ENCODE measurements at regions not wholly inside any gene's neighbourhood (a gene's known extent, or its start where the extent isn't known, plus 50 kb on each side); places are given as distances from the start of the nearest gene placed in this dataset.
A peak's percentile ranks its signal among the peaks of the same experiment; 100 is the strongest.

DNA sequence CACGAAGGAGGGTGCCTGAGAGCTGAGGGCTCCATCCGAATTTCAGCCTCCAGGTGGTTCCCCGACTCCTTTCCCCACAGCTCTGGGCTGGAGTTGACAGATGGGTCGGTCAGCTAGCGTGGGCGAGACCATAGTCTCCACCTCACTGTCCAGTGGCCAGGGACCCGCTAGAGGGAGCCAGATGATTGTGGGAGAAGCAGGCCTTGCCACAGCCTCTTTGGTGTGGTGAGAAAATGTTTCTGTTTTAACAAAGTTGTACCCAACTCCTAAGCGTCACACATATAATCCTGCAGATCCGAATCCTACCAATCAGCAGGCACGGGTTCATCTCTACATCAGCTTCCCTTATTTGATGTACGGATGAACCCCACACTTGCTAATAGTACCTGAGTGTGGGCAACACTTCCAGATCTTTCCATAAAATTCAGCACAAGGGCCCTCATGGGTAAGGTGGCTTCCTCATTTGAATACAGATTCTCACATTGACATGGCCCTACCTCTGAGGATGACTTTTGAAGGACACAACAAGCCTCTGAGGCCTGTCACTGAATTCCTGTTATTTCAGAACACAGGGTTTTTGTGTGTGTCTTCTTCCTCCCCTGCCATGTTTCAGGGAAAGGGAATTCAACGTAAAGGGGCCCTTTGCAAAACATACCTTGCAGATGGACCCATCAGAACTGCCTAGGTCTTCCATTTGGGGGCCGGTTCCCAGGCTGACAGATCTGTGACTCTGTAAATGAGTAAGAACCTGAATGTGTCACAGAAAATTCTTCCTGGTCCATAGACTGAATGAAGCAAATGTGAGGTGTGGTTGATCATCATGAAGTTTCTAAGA lies 103.2 kb upstream of the DUSP22 start (continued):
- TF ChIP-seq, protein P1, sequence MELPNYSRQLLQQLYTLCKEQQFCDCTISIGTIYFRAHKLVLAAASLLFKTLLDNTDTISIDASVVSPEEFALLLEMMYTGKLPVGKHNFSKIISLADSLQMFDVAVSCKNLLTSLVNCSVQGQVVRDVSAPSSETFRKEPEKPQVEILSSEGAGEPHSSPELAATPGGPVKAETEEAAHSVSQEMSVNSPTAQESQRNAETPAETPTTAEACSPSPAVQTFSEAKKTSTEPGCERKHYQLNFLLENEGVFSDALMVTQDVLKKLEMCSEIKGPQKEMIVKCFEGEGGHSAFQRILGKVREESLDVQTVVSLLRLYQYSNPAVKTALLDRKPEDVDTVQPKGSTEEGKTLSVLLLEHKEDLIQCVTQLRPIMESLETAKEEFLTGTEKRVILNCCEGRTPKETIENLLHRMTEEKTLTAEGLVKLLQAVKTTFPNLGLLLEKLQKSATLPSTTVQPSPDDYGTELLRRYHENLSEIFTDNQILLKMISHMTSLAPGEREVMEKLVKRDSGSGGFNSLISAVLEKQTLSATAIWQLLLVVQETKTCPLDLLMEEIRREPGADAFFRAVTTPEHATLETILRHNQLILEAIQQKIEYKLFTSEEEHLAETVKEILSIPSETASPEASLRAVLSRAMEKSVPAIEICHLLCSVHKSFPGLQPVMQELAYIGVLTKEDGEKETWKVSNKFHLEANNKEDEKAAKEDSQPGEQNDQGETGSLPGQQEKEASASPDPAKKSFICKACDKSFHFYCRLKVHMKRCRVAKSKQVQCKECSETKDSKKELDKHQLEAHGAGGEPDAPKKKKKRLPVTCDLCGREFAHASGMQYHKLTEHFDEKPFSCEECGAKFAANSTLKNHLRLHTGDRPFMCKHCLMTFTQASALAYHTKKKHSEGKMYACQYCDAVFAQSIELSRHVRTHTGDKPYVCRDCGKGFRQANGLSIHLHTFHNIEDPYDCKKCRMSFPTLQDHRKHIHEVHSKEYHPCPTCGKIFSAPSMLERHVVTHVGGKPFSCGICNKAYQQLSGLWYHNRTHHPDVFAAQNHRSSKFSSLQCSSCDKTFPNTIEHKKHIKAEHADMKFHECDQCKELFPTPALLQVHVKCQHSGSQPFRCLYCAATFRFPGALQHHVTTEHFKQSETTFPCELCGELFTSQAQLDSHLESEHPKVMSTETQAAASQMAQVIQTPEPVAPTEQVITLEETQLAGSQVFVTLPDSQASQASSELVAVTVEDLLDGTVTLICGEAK (IDR thresholded peaks at IDR 0.05; ENCODE audit: borderline replicate concordance), result peak; percentile 58; the same call in 1 of the 2 replicates
- peak; percentile 41; the same call in 1 of the 2 replicates for TF ChIP-seq ZNF384 (IDR thresholded peaks at IDR 0.05; ENCODE audit: borderline replicate concordance, low read depth, low read length)
- TF ChIP-seq POLR2A (IDR thresholded peaks at IDR 0.05; ENCODE audit: low read depth, low read length), result no peak
- no peak; the same call in 1 of the 2 replicates for TF ChIP-seq MXI1 (IDR thresholded peaks at IDR 0.05; ENCODE audit: low read depth, low read length)
- no peak for TF ChIP-seq YBX1 (IDR thresholded peaks at IDR 0.05)
- TF ChIP-seq, protein P2, sequence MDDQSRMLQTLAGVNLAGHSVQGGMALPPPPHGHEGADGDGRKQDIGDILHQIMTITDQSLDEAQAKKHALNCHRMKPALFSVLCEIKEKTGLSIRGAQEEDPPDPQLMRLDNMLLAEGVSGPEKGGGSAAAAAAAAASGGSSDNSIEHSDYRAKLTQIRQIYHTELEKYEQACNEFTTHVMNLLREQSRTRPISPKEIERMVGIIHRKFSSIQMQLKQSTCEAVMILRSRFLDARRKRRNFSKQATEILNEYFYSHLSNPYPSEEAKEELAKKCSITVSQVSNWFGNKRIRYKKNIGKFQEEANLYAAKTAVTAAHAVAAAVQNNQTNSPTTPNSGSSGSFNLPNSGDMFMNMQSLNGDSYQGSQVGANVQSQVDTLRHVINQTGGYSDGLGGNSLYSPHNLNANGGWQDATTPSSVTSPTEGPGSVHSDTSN (IDR thresholded peaks at IDR 0.05; ENCODE audit: insufficient replicate concordance, low read depth, low read length), result peak; percentile 67
- TF ChIP-seq TCF7 (IDR thresholded peaks at IDR 0.05; ENCODE audit: borderline replicate concordance), result peak; percentile 91
- TF ChIP-seq PAX5 (IDR thresholded peaks at IDR 0.05; ENCODE audit: borderline replicate concordance, low read depth, low read length), result peak; percentile 69; the same call in 1 of the 2 replicates
- no peak for TF ChIP-seq NFYA (IDR thresholded peaks at IDR 0.05; ENCODE audit: borderline replicate concordance, low read depth, low read length)
- TF ChIP-seq ASH2L (IDR thresholded peaks at IDR 0.05; ENCODE audit: borderline replicate concordance, low read depth), result no peak
- TF ChIP-seq, protein P3, sequence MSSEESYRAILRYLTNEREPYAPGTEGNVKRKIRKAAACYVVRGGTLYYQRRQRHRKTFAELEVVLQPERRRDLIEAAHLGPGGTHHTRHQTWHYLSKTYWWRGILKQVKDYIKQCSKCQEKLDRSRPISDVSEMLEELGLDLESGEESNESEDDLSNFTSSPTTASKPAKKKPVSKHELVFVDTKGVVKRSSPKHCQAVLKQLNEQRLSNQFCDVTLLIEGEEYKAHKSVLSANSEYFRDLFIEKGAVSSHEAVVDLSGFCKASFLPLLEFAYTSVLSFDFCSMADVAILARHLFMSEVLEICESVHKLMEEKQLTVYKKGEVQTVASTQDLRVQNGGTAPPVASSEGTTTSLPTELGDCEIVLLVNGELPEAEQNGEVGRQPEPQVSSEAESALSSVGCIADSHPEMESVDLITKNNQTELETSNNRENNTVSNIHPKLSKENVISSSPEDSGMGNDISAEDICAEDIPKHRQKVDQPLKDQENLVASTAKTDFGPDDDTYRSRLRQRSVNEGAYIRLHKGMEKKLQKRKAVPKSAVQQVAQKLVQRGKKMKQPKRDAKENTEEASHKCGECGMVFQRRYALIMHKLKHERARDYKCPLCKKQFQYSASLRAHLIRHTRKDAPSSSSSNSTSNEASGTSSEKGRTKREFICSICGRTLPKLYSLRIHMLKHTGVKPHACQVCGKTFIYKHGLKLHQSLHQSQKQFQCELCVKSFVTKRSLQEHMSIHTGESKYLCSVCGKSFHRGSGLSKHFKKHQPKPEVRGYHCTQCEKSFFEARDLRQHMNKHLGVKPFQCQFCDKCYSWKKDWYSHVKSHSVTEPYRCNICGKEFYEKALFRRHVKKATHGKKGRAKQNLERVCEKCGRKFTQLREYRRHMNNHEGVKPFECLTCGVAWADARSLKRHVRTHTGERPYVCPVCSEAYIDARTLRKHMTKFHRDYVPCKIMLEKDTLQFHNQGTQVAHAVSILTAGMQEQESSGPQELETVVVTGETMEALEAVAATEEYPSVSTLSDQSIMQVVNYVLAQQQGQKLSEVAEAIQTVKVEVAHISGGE (CRISPR knock-in tag; IDR thresholded peaks at IDR 0.05), result no peak
- TF ChIP-seq MYC (IDR thresholded peaks at IDR 0.05; ENCODE audit: insufficient read depth, insufficient read length, insufficient replicate concordance, low read length, severe bottlenecking), result no peak
- TF ChIP-seq, protein P4, sequence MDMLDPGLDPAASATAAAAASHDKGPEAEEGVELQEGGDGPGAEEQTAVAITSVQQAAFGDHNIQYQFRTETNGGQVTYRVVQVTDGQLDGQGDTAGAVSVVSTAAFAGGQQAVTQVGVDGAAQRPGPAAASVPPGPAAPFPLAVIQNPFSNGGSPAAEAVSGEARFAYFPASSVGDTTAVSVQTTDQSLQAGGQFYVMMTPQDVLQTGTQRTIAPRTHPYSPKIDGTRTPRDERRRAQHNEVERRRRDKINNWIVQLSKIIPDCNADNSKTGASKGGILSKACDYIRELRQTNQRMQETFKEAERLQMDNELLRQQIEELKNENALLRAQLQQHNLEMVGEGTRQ (IDR thresholded peaks at IDR 0.05; ENCODE audit: borderline replicate concordance, low read depth, low read length), result no peak
- peak; percentile 79 for TF ChIP-seq IKZF1 (conservative IDR thresholded peaks at IDR 0.05)
- TF ChIP-seq, protein P5, sequence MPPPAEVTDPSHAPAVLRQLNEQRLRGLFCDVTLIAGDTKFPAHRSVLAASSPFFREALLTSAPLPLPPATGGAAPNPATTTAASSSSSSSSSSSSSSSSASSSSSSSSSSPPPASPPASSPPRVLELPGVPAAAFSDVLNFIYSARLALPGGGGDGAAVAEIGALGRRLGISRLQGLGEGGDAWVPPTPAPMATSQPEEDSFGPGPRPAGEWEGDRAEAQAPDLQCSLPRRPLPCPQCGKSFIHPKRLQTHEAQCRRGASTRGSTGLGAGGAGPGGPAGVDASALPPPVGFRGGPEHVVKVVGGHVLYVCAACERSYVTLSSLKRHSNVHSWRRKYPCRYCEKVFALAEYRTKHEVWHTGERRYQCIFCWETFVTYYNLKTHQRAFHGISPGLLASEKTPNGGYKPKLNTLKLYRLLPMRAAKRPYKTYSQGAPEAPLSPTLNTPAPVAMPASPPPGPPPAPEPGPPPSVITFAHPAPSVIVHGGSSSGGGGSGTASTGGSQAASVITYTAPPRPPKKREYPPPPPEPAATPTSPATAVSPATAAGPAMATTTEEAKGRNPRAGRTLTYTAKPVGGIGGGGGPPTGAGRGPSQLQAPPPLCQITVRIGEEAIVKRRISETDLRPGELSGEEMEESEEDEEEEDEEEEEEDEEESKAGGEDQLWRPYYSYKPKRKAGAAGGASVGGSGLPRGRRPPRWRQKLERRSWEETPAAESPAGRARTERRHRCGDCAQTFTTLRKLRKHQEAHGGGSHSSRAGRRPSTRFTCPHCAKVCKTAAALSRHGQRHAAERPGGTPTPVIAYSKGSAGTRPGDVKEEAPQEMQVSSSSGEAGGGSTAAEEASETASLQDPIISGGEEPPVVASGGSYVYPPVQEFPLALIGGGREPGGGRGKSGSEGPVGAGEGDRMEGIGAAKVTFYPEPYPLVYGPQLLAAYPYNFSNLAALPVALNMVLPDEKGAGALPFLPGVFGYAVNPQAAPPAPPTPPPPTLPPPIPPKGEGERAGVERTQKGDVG (CRISPR knock-in tag; IDR thresholded peaks at IDR 0.05), result no peak
